Stomach (tissue), 8 donors: ENCODE measurements at regions not wholly inside any gene's neighbourhood (a gene's known extent, or its start where the extent isn't known, plus 50 kb on each side); places are given as distances from the start of the nearest gene placed in this dataset.
A peak's percentile ranks its signal among the peaks of the same experiment; 100 is the strongest.

ENCODE experiments used
- DNase-seq, 2 donors: peaks; one replicate each; pipeline versions ENCODE4 v3.0.0 to v3.0.0-alpha.2; 2013 to 2019
- H3K27ac ChIP-seq, 5 donors: fragments of 200-600 bp in 4 of 5; sonication (generic) in 4 of 5; one replicate each; pipeline ENCODE4 v1.5.1; 2013 to 2019; ENCODE audit warnings: mild to moderate bottlenecking in 1 of 5, moderate library complexity in 1 of 5
- H3K27me3 ChIP-seq, 3 donors: fragments of 200-600 bp; sonication (generic); one replicate each; pipeline ENCODE4 v1.5.1; 2017 to 2019; ENCODE audit warnings: mixed run types in 1 of 3
- H3K36me3 ChIP-seq, 4 donors: fragments of 200-600 bp; sonication (generic); 1 replicate in 3 of 4; 2 replicates in 1 of 4; pipeline ENCODE4 v1.5.1; 2016 to 2019
- H3K4me1 ChIP-seq, 4 donors: fragments of 200-600 bp; sonication (generic); one replicate each; pipeline ENCODE4 v1.5.1; 2016 to 2019
- H3K4me3 ChIP-seq, 4 donors: fragments of 200-600 bp; sonication (generic) in 3 of 4; one replicate each; pipeline ENCODE4 v1.5.1; 2016 to 2019; ENCODE audit warnings: mild to moderate bottlenecking in 1 of 4
- H3K9me3 ChIP-seq, 4 donors: fragments of 200-600 bp; sonication (generic); one replicate each; pipeline ENCODE4 v1.5.1; 2016 to 2019
- EP300 ChIP-seq: sonication (generic); formaldehyde crosslinking; IDR thresholded peaks from one replicate; pipeline ENCODE4 v1.6.1; 2017; ENCODE audit warnings: antibody characterized with exemption
- POLR2A ChIP-seq, 4 donors: fragments of 450-650 bp; IDR thresholded peaks; one replicate each; pipeline ENCODE4 v1.6.1; 2016; ENCODE audit warnings: antibody characterized with exemption in 4 of 4, control low read depth in 2 of 4, mild to moderate bottlenecking in 1 of 4, moderate library complexity in 1 of 4
- POLR2AphosphoS5 ChIP-seq, 3 donors: sonication (generic); formaldehyde crosslinking; IDR thresholded peaks; one replicate each; pipeline ENCODE4 v1.6.1; 2016; ENCODE audit warnings: antibody characterized with exemption in 3 of 3
- WGBS, 5 donors: extraction: QIAGEN DNeasy Blood & Tissue Kit in 3 of 5; methylation state at CpG; one replicate each; pipeline versions ENCODE4 v1.1.5 to v1.1.7; 2013 to 2018; 5-methylcytosine and 5-hydroxymethylcytosine counted together
- intact Hi-C: fragments of 100-400 bp; cut with DNase I; formaldehyde crosslinking; loops from one replicate; pipeline ENCODE4 v1.15.1; 2023; ENCODE audit warnings: low total_unique reads
- TF ChIP-seq, protein P1 (sequence below), 7 experiments: fragments of 450-650 bp in 4 of 7; fragments of 200-600 bp in 3 of 7; sonication (generic) in 3 of 7; IDR thresholded peaks; one replicate each; pipeline ENCODE4 v1.5.1; 2016 to 2019; ENCODE audit warnings: antibody characterized with exemption in 7 of 7, control low read depth in 2 of 7, mild to moderate bottlenecking in 1 of 7
- donor health status: healthy with polysubstance abuse.
- donor health status: Bipolar disorder and iron deficiency.
- donor health status: healthy.

DNA sequence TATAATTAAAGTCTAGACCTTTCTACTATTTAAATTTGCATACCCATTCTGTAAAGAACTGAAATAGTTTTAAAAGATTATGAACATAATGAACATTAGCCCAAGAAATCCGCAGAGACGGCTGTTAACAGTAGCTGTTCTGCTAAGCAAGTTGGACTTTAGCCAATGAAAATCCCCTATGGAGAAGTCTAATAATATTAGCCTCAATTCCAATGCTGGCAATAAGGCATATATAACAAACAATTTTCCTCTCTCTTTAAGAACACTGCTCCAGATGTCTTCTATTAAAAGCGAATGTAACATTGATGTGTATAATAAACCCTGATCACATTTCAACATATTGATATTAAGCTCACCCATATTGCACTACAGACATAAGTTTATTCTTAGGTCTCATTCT is 221.3 kb upstream of the KCTD3 start:
- intact Hi-C loops, result no loop called here
- Histone ChIP-seq H3K36me3 (no peaks in the 10 kb centered on the region), H3K4me1 (no peaks in the 10 kb centered on the region), H3K27me3 (no peaks in the 10 kb centered on the region), H3K9me3 (no peaks in the 10 kb centered on the region), H3K4me3 (no peak overlapping the region), H3K27ac (no peak overlapping the region)
- TF ChIP-seq, protein P1, sequence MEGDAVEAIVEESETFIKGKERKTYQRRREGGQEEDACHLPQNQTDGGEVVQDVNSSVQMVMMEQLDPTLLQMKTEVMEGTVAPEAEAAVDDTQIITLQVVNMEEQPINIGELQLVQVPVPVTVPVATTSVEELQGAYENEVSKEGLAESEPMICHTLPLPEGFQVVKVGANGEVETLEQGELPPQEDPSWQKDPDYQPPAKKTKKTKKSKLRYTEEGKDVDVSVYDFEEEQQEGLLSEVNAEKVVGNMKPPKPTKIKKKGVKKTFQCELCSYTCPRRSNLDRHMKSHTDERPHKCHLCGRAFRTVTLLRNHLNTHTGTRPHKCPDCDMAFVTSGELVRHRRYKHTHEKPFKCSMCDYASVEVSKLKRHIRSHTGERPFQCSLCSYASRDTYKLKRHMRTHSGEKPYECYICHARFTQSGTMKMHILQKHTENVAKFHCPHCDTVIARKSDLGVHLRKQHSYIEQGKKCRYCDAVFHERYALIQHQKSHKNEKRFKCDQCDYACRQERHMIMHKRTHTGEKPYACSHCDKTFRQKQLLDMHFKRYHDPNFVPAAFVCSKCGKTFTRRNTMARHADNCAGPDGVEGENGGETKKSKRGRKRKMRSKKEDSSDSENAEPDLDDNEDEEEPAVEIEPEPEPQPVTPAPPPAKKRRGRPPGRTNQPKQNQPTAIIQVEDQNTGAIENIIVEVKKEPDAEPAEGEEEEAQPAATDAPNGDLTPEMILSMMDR (IDR thresholded peaks at IDR 0.05), result no peak
- TF ChIP-seq POLR2A (IDR thresholded peaks at IDR 0.05) (no peak), EP300 (no peak), POLR2AphosphoS5 (IDR thresholded peaks at IDR 0.05) (no peak)
- DNase-seq, result peak in 1 of 2 donors; percentile 49
- 59 to 74% (median 66%) methylated on average over 3 of the region's 3 CpGs for WGBS, 5 donors

DNA sequence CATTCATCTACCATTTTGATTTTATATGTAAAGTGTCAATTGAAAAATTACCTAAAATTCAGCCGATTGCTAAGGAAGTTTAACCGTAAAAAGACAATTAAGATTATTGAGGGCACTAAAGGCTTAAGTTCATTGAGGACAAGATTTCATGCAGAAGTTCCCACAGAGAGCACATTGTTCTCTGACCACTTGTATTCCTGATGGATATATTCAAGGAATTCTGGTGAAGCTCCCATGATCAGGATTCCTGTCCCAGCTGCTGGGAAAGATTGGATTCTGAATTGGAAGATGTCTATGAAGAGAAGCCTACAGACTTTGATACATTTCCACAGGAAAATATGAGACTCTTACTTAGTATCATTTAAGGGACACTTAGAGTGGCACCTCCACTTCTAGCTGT is 209.2 kb upstream of the KCTD3 start:
- no peak for DNase-seq
- no peaks in the 10 kb centered on the region for H3K27me3 ChIP-seq
- intact Hi-C loops, result no loop called here
- H3K4me3 ChIP-seq, result no peak overlapping the region
- TF ChIP-seq, protein P1 (IDR thresholded peaks at IDR 0.05), result no peak
- TF ChIP-seq POLR2A (IDR thresholded peaks at IDR 0.05), result no peak
- no peaks in the 10 kb centered on the region for H3K36me3 ChIP-seq
- no peak overlapping the region for H3K27ac ChIP-seq
- H3K4me1 ChIP-seq, result no peaks in the 10 kb centered on the region
- H3K9me3 ChIP-seq, result no peaks in the 10 kb centered on the region
- WGBS, 5 donors, result 87 to 99% (median 90%) methylated on average over 2 of the region's 2 CpGs

DNA sequence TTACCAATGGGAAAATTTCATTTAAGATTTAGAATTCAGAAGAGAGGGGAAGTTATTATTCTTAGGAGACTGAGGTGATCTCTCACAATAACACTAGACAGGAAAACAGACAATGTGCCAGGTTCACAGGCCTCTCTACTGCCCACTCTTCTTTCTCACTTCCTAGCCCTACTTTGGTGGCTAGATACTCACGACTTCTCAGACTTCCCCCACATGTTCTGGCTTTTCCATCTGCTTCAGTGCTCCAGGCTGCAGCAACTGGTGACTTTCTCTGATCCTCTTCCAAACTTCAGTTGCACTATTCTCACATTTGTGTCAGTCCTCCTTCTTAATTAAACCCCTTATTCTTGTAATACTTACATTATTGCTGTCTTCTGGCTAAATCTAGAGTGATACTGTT is 208.7 kb upstream of the KCTD3 start:
- no peaks in the 10 kb centered on the region for H3K4me1 ChIP-seq
- intact Hi-C loops, result no loop called here
- no peaks in the 10 kb centered on the region for H3K36me3 ChIP-seq
- H3K27me3 ChIP-seq, result no peaks in the 10 kb centered on the region
- no peaks in the 10 kb centered on the region for H3K9me3 ChIP-seq
- H3K27ac ChIP-seq, result no peak overlapping the region
- TF ChIP-seq POLR2AphosphoS5 (IDR thresholded peaks at IDR 0.05), result no peak
- TF ChIP-seq, protein P1 (IDR thresholded peaks at IDR 0.05), result no peak
- TF ChIP-seq EP300, result no peak
- TF ChIP-seq POLR2A (IDR thresholded peaks at IDR 0.05), result no peak
- H3K4me3 ChIP-seq, result no peak overlapping the region
- no peak for DNase-seq
- 40 to 63% (median 61%) methylated on average over 1 of the region's 1 CpG for WGBS, 5 donors

DNA sequence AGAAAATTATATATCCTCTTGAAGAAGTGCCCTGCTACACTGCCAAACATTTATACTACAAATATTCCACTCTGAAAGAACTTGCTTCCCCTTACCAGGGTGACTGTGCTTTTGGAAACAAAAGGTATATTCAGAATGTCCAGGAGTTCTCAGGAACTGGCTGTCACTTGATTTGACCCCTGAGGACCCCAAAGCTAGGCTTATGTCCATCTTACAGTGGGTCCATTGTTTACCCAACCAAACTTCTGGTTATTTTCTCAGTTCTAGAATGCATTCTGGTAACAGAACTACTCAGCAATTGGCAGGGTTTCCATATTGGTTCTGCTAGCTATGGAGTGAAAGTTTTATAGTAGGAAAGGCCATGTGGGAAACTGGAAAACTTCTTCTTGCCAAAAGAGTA is 207.1 kb upstream of the KCTD3 start:
- no peak for DNase-seq
- no peaks in the 10 kb centered on the region for H3K27me3 ChIP-seq
- TF ChIP-seq POLR2A (IDR thresholded peaks at IDR 0.05), result no peak
- TF ChIP-seq, protein P1 (IDR thresholded peaks at IDR 0.05), result no peak
- no peak for TF ChIP-seq EP300
- TF ChIP-seq POLR2AphosphoS5 (IDR thresholded peaks at IDR 0.05), result no peak
- peaks cover 0 to under 1% (median 0%) of the 10 kb centered on the region in 4 donors for H3K9me3 ChIP-seq
- H3K27ac ChIP-seq, result no peak overlapping the region
- H3K36me3 ChIP-seq, result no peaks in the 10 kb centered on the region
- H3K4me3 ChIP-seq, result no peak overlapping the region
- H3K4me1 ChIP-seq, result no peaks in the 10 kb centered on the region
- intact Hi-C loops, result no loop called here

DNA sequence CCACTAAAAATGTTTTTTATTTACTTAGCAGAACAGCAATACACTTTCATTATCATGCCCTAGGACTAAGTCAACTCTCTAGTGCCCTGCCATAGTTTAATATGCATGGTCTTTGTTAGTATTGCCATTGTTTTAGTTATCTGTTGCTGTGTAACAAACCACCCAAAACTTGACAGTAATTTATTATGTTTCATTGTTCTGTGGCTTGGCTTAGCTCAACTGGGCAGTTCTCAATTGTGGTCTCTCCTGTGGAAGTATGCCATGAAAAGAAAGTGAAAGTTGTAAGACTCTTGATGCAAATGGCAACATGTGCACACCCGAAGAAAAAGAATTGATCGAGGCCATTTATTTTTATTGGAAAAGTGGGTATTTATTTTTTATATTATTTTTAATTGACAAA is 206.3 kb upstream of the KCTD3 start:
- 74 to 77% (median 75%) methylated on average over 2 of the region's 2 CpGs for WGBS, 5 donors
- Histone ChIP-seq H3K27me3 (no peaks in the 10 kb centered on the region), H3K4me3 (no peak overlapping the region), H3K4me1 (no peaks in the 10 kb centered on the region), H3K36me3 (no peaks in the 10 kb centered on the region), H3K9me3 (peaks cover 0 to 7% (median 2%) of the 10 kb centered on the region in 4 donors), H3K27ac (no peak overlapping the region)
- TF ChIP-seq POLR2A (IDR thresholded peaks at IDR 0.05) (no peak), POLR2AphosphoS5 (IDR thresholded peaks at IDR 0.05) (no peak), EP300 (no peak)
- TF ChIP-seq, protein P1 (IDR thresholded peaks at IDR 0.05), result no peak
- DNase-seq, result no peak
- intact Hi-C loops, result no loop called here
